Activated naive CD4-positive, alpha-beta T cell treated with anti-CD3 and anti-CD28 coated beads for 36 hours (primary cell): ENCODE measurements at regions not wholly inside any gene's neighbourhood (a gene's known extent, or its start where the extent isn't known, plus 50 kb on each side); places are given as distances from the start of the nearest gene placed in this dataset.

Experiments
- CTCF ChIA-PET: fragments of 350-600 bp; sonication (Branson Sonifier 250); formaldehyde crosslinking; loops from one replicate; lab custom pipeline; 2021; ENCODE audit warnings: antibody characterized with exemption; lab: Charles Lee
- DNase-seq: peaks from one replicate; pipeline ENCODE4 v3.0.0-alpha.2; 2020
- H3K27ac Mint-ChIP-seq: one replicate; pipeline ENCODE4 v1.8.0; 2021; ENCODE audit warnings: mild to moderate bottlenecking, mixed read lengths
- H3K27me3 Mint-ChIP-seq: one replicate; pipeline ENCODE4 v1.8.0; 2021; ENCODE audit warnings: low read depth, mixed read lengths
- H3K36me3 Mint-ChIP-seq: one replicate; pipeline ENCODE4 v1.8.0; 2021; ENCODE audit warnings: low read depth, mixed read lengths
- H3K4me1 Mint-ChIP-seq: one replicate; pipeline ENCODE4 v1.8.0; 2021; ENCODE audit warnings: low read depth, mixed read lengths
- H3K4me3 Mint-ChIP-seq: one replicate; pipeline ENCODE4 v1.8.0; 2021; ENCODE audit warnings: mild to moderate bottlenecking, moderate library complexity, mixed read lengths
- H3K9me3 Mint-ChIP-seq: one replicate; pipeline ENCODE4 v1.8.0; 2021; ENCODE audit warnings: mixed read lengths
- intact Hi-C: fragments of 100-400 bp; cut with micrococcal nuclease; formaldehyde crosslinking; loops from one replicate; pipeline ENCODE4 v1.15.1; 2023

DNA sequence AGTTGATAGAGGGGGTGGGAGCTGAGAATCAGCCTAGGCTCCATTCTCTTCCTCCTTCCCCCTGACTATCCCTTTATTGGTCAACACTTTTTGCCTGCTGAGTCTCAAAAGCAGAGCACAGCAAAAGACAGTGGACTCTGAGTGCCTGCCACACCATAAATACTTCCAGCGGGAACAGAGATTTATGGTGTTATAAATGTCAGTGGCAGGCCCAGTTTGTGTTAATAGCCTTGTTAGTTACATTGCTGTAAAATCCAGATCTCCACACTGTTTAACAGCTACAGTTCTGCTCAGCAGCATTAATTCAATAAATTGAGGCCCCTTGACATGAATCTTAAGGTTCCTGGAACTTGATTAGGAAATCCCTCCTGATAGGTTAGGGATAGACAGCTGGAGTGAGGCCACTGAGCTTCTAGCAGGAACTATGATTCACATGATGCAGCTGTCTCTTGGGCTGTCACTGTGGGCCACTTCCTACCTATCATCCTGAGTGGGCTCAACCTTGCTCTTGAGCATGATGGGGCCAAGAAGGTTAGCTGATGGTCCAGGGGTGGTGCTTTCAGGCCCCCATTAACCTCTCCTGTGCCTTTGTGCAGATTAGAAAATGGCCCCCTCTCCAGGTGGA is 295.2 kb upstream of the SRRM4 start:
- intact Hi-C loops = no loop called here
- Mint-ChIP-seq H3K4me3 (no peak overlapping the region), H3K36me3 (no peaks in the 10 kb centered on the region), H3K4me1 (no peaks in the 10 kb centered on the region), H3K27me3 (peaks cover 2% of the 10 kb centered on the region), H3K27ac (no peak overlapping the region), H3K9me3 (peaks cover 6% of the 10 kb centered on the region)
- CTCF ChIA-PET = no interaction called here
- DNase-seq = no peak

GRCh38 chr12:118689793-118690192 is 291.5 kb upstream of the SRRM4 start:
- intact Hi-C loops = no loop called here
- H3K27me3 Mint-ChIP-seq = peaks cover 2% of the 10 kb centered on the region
- CTCF ChIA-PET = no interaction called here
- H3K9me3 Mint-ChIP-seq = peaks cover 3% of the 10 kb centered on the region
- H3K4me3 Mint-ChIP-seq = no peak overlapping the region
- H3K36me3 Mint-ChIP-seq = no peaks in the 10 kb centered on the region
- no peak for DNase-seq
- no peak overlapping the region for H3K27ac Mint-ChIP-seq
- no peaks in the 10 kb centered on the region for H3K4me1 Mint-ChIP-seq

- intact Hi-C loops = no loop called here
- H3K27ac Mint-ChIP-seq = no peak overlapping the region
Observed at GRCh38 chr12:118690506-118690905, 290.8 kb upstream of the SRRM4 start.

GRCh38 chr12:118694128-118694775 is 287.1 kb upstream of the SRRM4 start:
- Mint-ChIP-seq H3K36me3 (no peaks in the 10 kb centered on the region), H3K4me1 (no peaks in the 10 kb centered on the region), H3K4me3 (no peak overlapping the region), H3K27ac (no peak overlapping the region), H3K9me3 (peaks cover 2% of the 10 kb centered on the region), H3K27me3 (peaks cover 2% of the 10 kb centered on the region)
- CTCF ChIA-PET = no interaction called here
- intact Hi-C loops = no loop called here
- DNase-seq = no peak

More at GRCh38 chr12:118690506-118690905, 290.8 kb upstream of the SRRM4 start:
- CTCF ChIA-PET = no interaction called here
- Mint-ChIP-seq H3K4me3 (no peak overlapping the region), H3K27me3 (peaks cover 2% of the 10 kb centered on the region), H3K36me3 (no peaks in the 10 kb centered on the region), H3K9me3 (peaks cover 2% of the 10 kb centered on the region), H3K4me1 (no peaks in the 10 kb centered on the region)
- DNase-seq = no peak

DNA sequence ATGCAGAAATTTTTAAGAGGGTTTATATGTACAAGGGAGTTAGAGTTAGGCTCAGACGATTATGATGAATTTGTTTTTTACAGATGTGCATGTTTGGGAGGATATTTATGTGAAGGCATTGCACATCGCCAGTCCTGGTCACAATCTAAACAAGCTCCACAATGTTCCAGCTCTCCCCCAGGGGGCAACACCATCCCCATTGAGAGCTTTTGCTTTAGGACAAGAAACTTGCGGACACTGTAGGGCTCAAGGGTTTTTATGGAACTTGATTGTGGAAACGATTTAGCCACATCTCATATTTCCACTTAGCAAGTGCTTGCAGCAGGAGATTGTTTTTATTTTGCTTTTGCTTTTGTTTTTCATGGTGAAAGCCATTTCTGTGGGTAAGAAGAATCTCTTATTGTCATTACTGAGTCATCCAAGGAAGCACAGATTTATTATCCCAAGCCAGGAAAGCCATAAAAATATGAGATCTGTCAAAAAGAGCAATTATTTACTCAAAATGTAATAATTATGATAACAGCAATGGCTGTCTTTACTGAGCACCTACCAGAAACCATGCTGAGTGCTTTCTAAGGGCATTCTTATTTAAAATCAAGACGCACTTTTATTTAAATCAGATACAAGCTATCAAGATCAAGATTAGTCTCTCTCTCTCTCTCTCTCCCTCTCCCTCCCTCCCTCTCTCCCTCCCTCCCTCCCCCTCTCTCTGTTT is 276.7 kb upstream of the SRRM4 start:
- H3K27me3 Mint-ChIP-seq = no peaks in the 10 kb centered on the region
- H3K9me3 Mint-ChIP-seq = peaks cover 8% of the 10 kb centered on the region
- CTCF ChIA-PET = interaction anchor here (0.7 kb wide), 1 partner anchor 874 kb away, joined by 5 read pairs; no protein-coding TSS in a partner anchor
- H3K4me1 Mint-ChIP-seq = no peaks in the 10 kb centered on the region
- no peak overlapping the region for H3K4me3 Mint-ChIP-seq
- DNase-seq = no peak
- intact Hi-C loops = no loop called here
- no peaks in the 10 kb centered on the region for H3K36me3 Mint-ChIP-seq
- H3K27ac Mint-ChIP-seq = no peak overlapping the region

- peaks cover 8% of the 10 kb centered on the region for H3K9me3 Mint-ChIP-seq
Observed at GRCh38 chr12:118706437-118706836, 274.9 kb upstream of the SRRM4 start.

DNA sequence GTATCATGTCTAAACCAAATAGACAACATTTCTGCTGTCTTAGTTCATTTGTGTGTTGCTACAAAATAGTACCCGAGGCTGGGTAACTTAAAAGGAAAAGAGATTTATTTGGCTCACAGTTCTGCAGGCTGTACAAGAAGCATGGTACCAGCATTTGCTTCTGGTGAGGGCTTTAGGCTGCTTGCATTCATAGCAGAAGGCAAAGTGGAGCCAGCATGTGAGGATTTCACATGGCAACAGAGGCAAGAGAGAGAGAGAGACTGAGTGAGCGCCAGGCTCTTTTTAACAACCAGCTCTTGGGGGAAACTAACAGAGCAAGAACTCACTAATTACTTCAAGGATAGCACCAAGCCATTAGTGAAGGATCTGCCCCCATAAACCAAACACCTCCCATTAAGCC is 271.4 kb upstream of the SRRM4 start:
- CTCF ChIA-PET = no interaction called here
- no peaks in the 10 kb centered on the region for H3K27me3 Mint-ChIP-seq
- no peak overlapping the region for H3K27ac Mint-ChIP-seq
- peaks cover 8% of the 10 kb centered on the region for H3K9me3 Mint-ChIP-seq
- no peaks in the 10 kb centered on the region for H3K4me1 Mint-ChIP-seq
- H3K36me3 Mint-ChIP-seq = no peaks in the 10 kb centered on the region
- intact Hi-C loops = loop anchor here (5.0 kb wide), 2 partner anchors 303 to 702 kb away; no protein-coding TSS in a partner anchor
- DNase-seq = no peak
- no peak overlapping the region for H3K4me3 Mint-ChIP-seq

More at GRCh38 chr12:118706437-118706836, 274.9 kb upstream of the SRRM4 start:
- H3K27ac Mint-ChIP-seq = no peak overlapping the region
- intact Hi-C loops = no loop called here
- H3K4me1 Mint-ChIP-seq = no peaks in the 10 kb centered on the region
- CTCF ChIA-PET = interaction anchor here (0.6 kb wide), 2 partner anchors 209 to 300 kb away, joined by 3 to 4 read pairs; no protein-coding TSS in a partner anchor
- H3K27me3 Mint-ChIP-seq = no peaks in the 10 kb centered on the region
- no peak overlapping the region for H3K4me3 Mint-ChIP-seq
- no peak for DNase-seq
- H3K36me3 Mint-ChIP-seq = no peaks in the 10 kb centered on the region

DNA sequence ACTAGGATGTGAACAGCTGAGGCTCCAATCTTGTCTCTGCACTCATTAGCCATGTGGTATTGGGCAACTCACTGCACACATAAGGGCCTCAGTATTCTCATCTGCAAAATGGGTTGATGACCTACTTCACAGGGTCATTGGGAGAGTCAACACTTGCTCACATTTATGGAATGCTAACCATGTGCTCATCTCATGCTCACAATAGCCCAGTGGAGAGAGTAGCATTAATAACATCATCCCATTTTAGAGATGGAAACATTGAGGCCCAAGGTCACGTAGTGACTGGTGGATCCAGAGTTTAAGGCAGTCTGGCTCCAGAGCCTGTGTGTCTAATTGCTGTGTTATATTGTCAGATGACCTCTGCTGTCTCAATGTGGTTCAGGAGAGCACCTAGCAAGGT is 270.2 kb upstream of the SRRM4 start:
- H3K27me3 Mint-ChIP-seq = no peaks in the 10 kb centered on the region
- intact Hi-C loops = loop anchor here (5.0 kb wide), 2 partner anchors 304 to 701 kb away; no protein-coding TSS in a partner anchor
- H3K36me3 Mint-ChIP-seq = no peaks in the 10 kb centered on the region
- H3K4me1 Mint-ChIP-seq = no peaks in the 10 kb centered on the region
- H3K27ac Mint-ChIP-seq = no peak overlapping the region
- CTCF ChIA-PET = interaction anchor here (0.6 kb wide), 1 partner anchor 185 kb away, joined by 3 read pairs; no protein-coding TSS in a partner anchor
- no peak for DNase-seq
- peaks cover 8% of the 10 kb centered on the region for H3K9me3 Mint-ChIP-seq
- no peak overlapping the region for H3K4me3 Mint-ChIP-seq

GRCh38 chr12:118714051-118714460 is 267.3 kb upstream of the SRRM4 start:
- intact Hi-C loops = loop anchor here (5.0 kb wide), 2 partner anchors 307 to 698 kb away; no protein-coding TSS in a partner anchor

DNA sequence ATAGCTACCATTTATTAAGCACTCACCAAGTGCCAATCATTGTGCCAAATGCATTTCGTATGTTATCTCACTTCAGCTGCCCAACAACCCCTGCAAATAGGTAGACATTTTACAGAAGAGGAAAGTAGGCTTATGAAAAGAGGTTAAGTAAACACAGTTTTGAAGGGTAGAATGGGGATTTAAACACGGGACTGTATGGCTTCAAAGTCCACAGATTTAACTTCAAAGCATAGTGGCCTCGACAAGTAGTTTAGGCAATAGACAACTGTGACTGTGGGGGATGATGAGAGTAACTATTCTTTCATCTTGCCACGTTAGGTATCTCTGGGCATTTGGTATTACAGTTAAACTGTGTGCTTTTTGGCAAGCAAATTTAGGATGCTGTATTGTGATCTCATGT is 266.8 kb upstream of the SRRM4 start:
- intact Hi-C loops = loop anchor here (5.0 kb wide), 2 partner anchors 307 to 698 kb away; no protein-coding TSS in a partner anchor
- CTCF ChIA-PET = no interaction called here
- Mint-ChIP-seq H3K4me1 (no peaks in the 10 kb centered on the region), H3K36me3 (no peaks in the 10 kb centered on the region), H3K27me3 (no peaks in the 10 kb centered on the region), H3K27ac (no peak overlapping the region), H3K4me3 (no peak overlapping the region), H3K9me3 (no peaks in the 10 kb centered on the region)
- no peak for DNase-seq

More at GRCh38 chr12:118714051-118714460, 267.3 kb upstream of the SRRM4 start:
- peak; percentile 43 for DNase-seq
- Mint-ChIP-seq H3K36me3 (no peaks in the 10 kb centered on the region), H3K27me3 (no peaks in the 10 kb centered on the region), H3K4me3 (no peak overlapping the region), H3K27ac (no peak overlapping the region), H3K9me3 (no peaks in the 10 kb centered on the region), H3K4me1 (no peaks in the 10 kb centered on the region)
- CTCF ChIA-PET = no interaction called here

- Mint-ChIP-seq H3K4me3 (no peak overlapping the region), H3K36me3 (no peaks in the 10 kb centered on the region), H3K4me1 (no peaks in the 10 kb centered on the region), H3K27ac (no peak overlapping the region), H3K27me3 (no peaks in the 10 kb centered on the region), H3K9me3 (no peaks in the 10 kb centered on the region)
- CTCF ChIA-PET = interaction anchor here (0.6 kb wide), 1 partner anchor 590 kb away, joined by 4 read pairs; no protein-coding TSS in a partner anchor
- no peak for DNase-seq
- intact Hi-C loops = no loop called here
Observed at GRCh38 chr12:118715647-118716046, 265.7 kb upstream of the SRRM4 start.
